ENCODE measurements at regions not wholly inside any gene's neighbourhood (a gene's known extent, or its start where the extent isn't known, plus 50 kb on each side); places are given as distances from the start of the nearest gene placed in this dataset.

- Mint-ChIP-seq H3K27me3 (peaks cover 8% of the 10 kb centered on the region), H3K9me3 (no peaks in the 10 kb centered on the region), H3K27ac (no peak overlapping the region), H3K4me3 (no peak overlapping the region), H3K4me1 (peaks cover 10% of the 10 kb centered on the region), H3K36me3 (ENCODE audit: low read depth) (no peaks in the 10 kb centered on the region)
- ATAC-seq (replicated peaks) = no peak
Measured at GRCh38 chr6:108734271-108734922, 113.8 kb upstream of the ARMC2 start.

- no peaks in the 10 kb centered on the region for H3K9me3 Mint-ChIP-seq
- no peak overlapping the region for H3K4me3 Mint-ChIP-seq
- no peak overlapping the region for H3K27ac Mint-ChIP-seq
- no peaks in the 10 kb centered on the region for H3K36me3 Mint-ChIP-seq (ENCODE audit: low read depth)
- peaks cover 3% of the 10 kb centered on the region for H3K27me3 Mint-ChIP-seq
- peaks cover 10% of the 10 kb centered on the region for H3K4me1 Mint-ChIP-seq
- no peak for ATAC-seq (replicated peaks)
Measured at GRCh38 chr6:108735310-108736001, 112.8 kb upstream of the ARMC2 start.

GRCh38 chr6:108736002-108736361, 112.2 kb upstream of the ARMC2 start:
- peaks cover 10% of the 10 kb centered on the region for H3K4me1 Mint-ChIP-seq
- no peak for ATAC-seq (replicated peaks)

DNA sequence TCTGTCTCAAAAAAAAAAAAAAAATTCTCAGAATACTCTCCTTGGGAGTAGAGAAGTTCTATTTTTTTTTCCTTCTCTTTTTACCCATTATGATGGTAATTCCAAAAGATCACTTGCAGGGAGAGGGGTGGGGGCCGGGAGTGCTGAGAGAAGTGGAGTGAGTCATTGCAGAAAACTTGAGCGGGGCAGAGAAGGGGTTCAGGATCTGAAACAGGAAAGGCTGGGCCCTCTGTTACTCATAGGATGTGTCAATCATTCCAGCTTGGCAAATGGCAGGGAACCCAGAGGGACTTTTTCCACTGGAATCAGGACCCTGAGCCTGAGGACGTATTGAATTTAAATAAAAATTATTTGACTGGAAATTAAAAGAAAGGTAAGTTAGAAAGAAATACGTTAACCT, 111.4 kb upstream of the ARMC2 start:
- peaks cover 10% of the 10 kb centered on the region for H3K4me1 Mint-ChIP-seq
- H3K36me3 Mint-ChIP-seq (ENCODE audit: low read depth) = no peaks in the 10 kb centered on the region
- peaks cover 7% of the 10 kb centered on the region for H3K27me3 Mint-ChIP-seq
- no peak for ATAC-seq (replicated peaks)
- H3K27ac Mint-ChIP-seq = no peak overlapping the region
- H3K4me3 Mint-ChIP-seq = no peak overlapping the region
- H3K9me3 Mint-ChIP-seq = no peaks in the 10 kb centered on the region

More at GRCh38 chr6:108736002-108736361, 112.2 kb upstream of the ARMC2 start:
- peaks cover 3% of the 10 kb centered on the region for H3K27me3 Mint-ChIP-seq
- H3K9me3 Mint-ChIP-seq = no peaks in the 10 kb centered on the region
- H3K36me3 Mint-ChIP-seq (ENCODE audit: low read depth) = no peaks in the 10 kb centered on the region
- no peak overlapping the region for H3K27ac Mint-ChIP-seq
- H3K4me3 Mint-ChIP-seq = no peak overlapping the region

DNA sequence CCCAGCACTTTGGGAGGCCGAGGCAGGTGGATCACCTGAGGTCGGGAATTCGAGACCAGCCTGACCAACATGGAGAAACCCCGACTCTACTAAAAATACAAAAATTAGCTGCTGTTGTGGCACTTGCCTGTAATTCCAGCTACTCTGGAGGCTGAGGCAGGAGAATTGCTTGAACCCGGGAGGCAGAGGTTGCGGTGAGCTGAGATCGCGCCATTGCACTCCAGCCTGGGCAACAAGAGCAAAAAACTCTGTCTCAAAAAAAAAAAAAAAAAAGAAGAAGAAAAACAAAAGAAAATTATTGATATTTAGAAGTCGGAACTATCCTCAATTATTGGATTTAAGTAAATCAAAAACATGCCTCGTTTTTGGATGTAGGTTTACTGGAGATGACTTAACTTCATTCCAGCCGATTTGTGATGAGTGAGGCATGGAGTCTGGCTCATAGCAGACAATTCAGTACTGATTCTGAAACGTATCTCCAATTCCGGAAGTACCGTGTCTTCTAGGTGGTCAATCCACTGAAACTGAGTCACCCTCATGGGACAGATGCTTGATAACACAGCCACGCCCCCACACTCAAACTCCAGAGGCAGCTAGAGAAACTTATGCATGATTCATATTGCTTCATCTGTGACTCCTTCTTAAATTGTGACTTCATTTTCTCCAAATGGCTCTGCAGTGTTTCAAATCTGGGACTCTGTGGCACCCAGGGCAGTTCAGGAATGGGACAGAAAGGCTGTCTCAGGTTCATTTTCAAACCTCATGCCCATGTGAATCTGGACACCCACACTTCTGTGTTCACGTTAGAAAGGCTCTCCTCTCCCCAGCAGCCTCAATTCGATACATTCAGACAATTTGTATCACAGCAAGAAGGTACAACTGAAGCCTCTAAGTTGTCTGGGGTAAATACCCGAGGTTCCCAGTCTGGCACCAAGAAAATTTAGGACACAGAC, 110.4 kb upstream of the ARMC2 start:
- peaks cover 7% of the 10 kb centered on the region for H3K27me3 Mint-ChIP-seq
- no peaks in the 10 kb centered on the region for H3K36me3 Mint-ChIP-seq (ENCODE audit: low read depth)
- no peaks in the 10 kb centered on the region for H3K9me3 Mint-ChIP-seq
- H3K4me1 Mint-ChIP-seq = peaks cover 10% of the 10 kb centered on the region
- peak overlapping the region; percentile 66 for H3K27ac Mint-ChIP-seq
- peak; percentile 94 for ATAC-seq (replicated peaks)
- peak overlapping the region; percentile 46 for H3K4me3 Mint-ChIP-seq

DNA sequence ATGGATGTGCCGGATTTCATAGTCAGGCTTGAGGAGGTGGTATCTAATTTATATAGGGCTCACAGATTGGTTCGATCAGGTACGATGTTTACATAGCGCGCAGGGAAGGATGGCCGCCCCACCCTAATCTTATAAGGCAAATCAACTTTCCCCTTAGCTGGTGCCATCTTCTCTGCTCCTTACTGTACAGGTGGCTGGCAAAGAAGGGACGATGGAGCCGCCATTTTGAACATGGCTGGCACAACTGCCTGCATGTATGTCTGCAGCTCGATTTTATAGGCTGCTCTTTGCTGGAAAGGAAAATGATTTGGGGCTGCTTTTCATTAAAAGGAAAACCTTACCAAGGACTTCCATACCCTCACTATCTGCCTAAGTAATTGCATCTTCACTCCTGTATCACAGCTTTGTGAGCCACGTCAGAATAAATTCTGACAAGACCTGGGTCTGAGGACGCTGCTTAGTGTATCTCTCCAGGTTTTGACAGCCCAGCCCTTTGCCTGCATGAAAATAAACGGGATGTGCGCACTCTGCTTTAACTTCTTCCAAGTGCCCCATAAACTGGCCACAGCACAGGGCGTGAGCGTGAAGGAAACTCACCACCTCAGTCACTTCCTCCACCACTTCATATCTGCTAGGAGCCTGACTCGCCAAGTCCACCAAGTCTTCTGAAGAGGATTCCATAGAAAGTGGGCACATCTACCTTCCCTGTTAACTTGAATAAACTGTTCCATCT, 109.4 kb upstream of the ARMC2 start:
- no peaks in the 10 kb centered on the region for H3K36me3 Mint-ChIP-seq (ENCODE audit: low read depth)
- H3K4me1 Mint-ChIP-seq = peaks cover 10% of the 10 kb centered on the region
- H3K4me3 Mint-ChIP-seq = peak overlapping the region; percentile 46
- peak overlapping the region; percentile 66 for H3K27ac Mint-ChIP-seq
- no peaks in the 10 kb centered on the region for H3K9me3 Mint-ChIP-seq
- H3K27me3 Mint-ChIP-seq = peaks cover 7% of the 10 kb centered on the region
- ATAC-seq (replicated peaks) = no peak

- no peak overlapping the region for H3K27ac Mint-ChIP-seq
- no peaks in the 10 kb centered on the region for H3K9me3 Mint-ChIP-seq
- H3K27me3 Mint-ChIP-seq = peaks cover 10% of the 10 kb centered on the region
- no peaks in the 10 kb centered on the region for H3K36me3 Mint-ChIP-seq (ENCODE audit: low read depth)
- H3K4me3 Mint-ChIP-seq = no peak overlapping the region
- ATAC-seq (replicated peaks) = no peak
- H3K4me1 Mint-ChIP-seq = peaks cover 10% of the 10 kb centered on the region
Measured at GRCh38 chr6:108739496-108740330, 108.5 kb upstream of the ARMC2 start.

- Mint-ChIP-seq H3K27me3 (peaks cover 16% of the 10 kb centered on the region), H3K36me3 (ENCODE audit: low read depth) (no peaks in the 10 kb centered on the region), H3K4me1 (peaks cover 7% of the 10 kb centered on the region), H3K4me3 (no peak overlapping the region), H3K27ac (no peak overlapping the region), H3K9me3 (no peaks in the 10 kb centered on the region)
- ATAC-seq (replicated peaks) = no peak
Measured at GRCh38 chr6:108741331-108741989, 106.8 kb upstream of the ARMC2 start.

DNA sequence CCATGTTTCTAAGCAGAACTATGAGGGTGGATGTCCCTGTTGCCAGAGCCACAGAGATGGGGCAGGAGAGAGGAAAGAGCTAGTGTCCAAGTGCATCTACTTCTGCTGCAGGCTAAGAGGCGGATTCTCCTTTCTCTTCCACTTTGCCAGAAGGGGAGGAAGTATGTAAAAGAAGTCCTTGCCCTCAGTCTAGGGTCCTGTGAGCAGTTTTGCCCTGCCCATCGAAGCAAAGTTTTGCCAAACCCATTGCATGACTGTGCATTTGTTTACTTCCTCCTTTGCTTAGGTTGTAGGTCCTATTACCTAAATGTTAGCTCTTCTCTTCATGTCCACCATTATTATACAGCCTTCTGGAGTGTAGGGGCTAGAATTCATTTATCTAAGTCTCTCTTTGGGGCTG, 106.2 kb upstream of the ARMC2 start:
- Mint-ChIP-seq H3K9me3 (no peaks in the 10 kb centered on the region), H3K4me1 (peaks cover 7% of the 10 kb centered on the region), H3K27ac (no peak overlapping the region), H3K27me3 (peaks cover 20% of the 10 kb centered on the region), H3K36me3 (ENCODE audit: low read depth) (no peaks in the 10 kb centered on the region), H3K4me3 (no peak overlapping the region)
- no peak for ATAC-seq (replicated peaks)

- H3K27me3 Mint-ChIP-seq = peaks cover 22% of the 10 kb centered on the region
- H3K4me1 Mint-ChIP-seq = no peaks in the 10 kb centered on the region
- no peaks in the 10 kb centered on the region for H3K9me3 Mint-ChIP-seq
- H3K36me3 Mint-ChIP-seq (ENCODE audit: low read depth) = no peaks in the 10 kb centered on the region
- H3K27ac Mint-ChIP-seq = no peak overlapping the region
- no peak for ATAC-seq (replicated peaks)
- no peak overlapping the region for H3K4me3 Mint-ChIP-seq
Measured at GRCh38 chr6:108744244-108744972, 103.8 kb upstream of the ARMC2 start.

- Mint-ChIP-seq H3K4me3 (no peak overlapping the region), H3K9me3 (no peaks in the 10 kb centered on the region), H3K36me3 (ENCODE audit: low read depth) (no peaks in the 10 kb centered on the region), H3K27ac (no peak overlapping the region), H3K27me3 (peaks cover 25% of the 10 kb centered on the region), H3K4me1 (no peaks in the 10 kb centered on the region)
- ATAC-seq (replicated peaks) = no peak
Measured at GRCh38 chr6:108744996-108745395, 103.2 kb upstream of the ARMC2 start.

- H3K36me3 Mint-ChIP-seq (ENCODE audit: low read depth) = no peaks in the 10 kb centered on the region
- no peaks in the 10 kb centered on the region for H3K4me1 Mint-ChIP-seq
- no peak overlapping the region for H3K27ac Mint-ChIP-seq
- no peak overlapping the region for H3K4me3 Mint-ChIP-seq
- no peaks in the 10 kb centered on the region for H3K9me3 Mint-ChIP-seq
- ATAC-seq (replicated peaks) = no peak
- H3K27me3 Mint-ChIP-seq = peaks cover 26% of the 10 kb centered on the region
Measured at GRCh38 chr6:108745664-108746336, 102.4 kb upstream of the ARMC2 start.
